ENCODE measurements at regions not wholly inside any gene's neighbourhood (a gene's known extent, or its start where the extent isn't known, plus 50 kb on each side); places are given as distances from the start of the nearest gene placed in this dataset.
"Not testable (repeated sequence)": the region's sequence is repeated elsewhere in the genome, so short reads cannot be mapped to it uniquely, and the experiment has no call there.

- no peak for DNase-seq (ENCODE audit: low spot score)
- Mint-ChIP-seq H3K27ac (ENCODE audit: unreplicated experiment) (no peak overlapping the region), H3K36me3 (ENCODE audit: low read depth) (no peaks in the 10 kb centered on the region), H3K4me1 (ENCODE audit: low read depth) (no peaks in the 10 kb centered on the region), H3K4me3 (ENCODE audit: unreplicated experiment) (no peak overlapping the region), H3K27me3 (ENCODE audit: low read depth) (no peaks in the 10 kb centered on the region), H3K9me3 (ENCODE audit: low read depth) (peaks cover 9% of the 10 kb centered on the region)
- TF ChIP-seq CTCF (IDR thresholded peaks at IDR 0.05) = no peak
Observed at GRCh38 chr14:105748204-105748578, 221.8 kb downstream of the TMEM121 start.

GRCh38 chr14:105748710-105749109 is 222.3 kb downstream of the TMEM121 start:
- H3K36me3 Mint-ChIP-seq (ENCODE audit: low read depth); H3K27ac Mint-ChIP-seq (ENCODE audit: unreplicated experiment); H3K27me3 Mint-ChIP-seq (ENCODE audit: low read depth); DNase-seq (ENCODE audit: low spot score); H3K4me3 Mint-ChIP-seq (ENCODE audit: unreplicated experiment); H3K4me1 Mint-ChIP-seq (ENCODE audit: low read depth): not testable (repeated sequence)
- peaks cover 12% of the 10 kb centered on the region for H3K9me3 Mint-ChIP-seq (ENCODE audit: low read depth)

- H3K4me3 Mint-ChIP-seq (ENCODE audit: unreplicated experiment); H3K36me3 Mint-ChIP-seq (ENCODE audit: low read depth); H3K27me3 Mint-ChIP-seq (ENCODE audit: low read depth); H3K4me1 Mint-ChIP-seq (ENCODE audit: low read depth); DNase-seq (ENCODE audit: low spot score); H3K27ac Mint-ChIP-seq (ENCODE audit: unreplicated experiment): not testable (repeated sequence)
- peaks cover 22% of the 10 kb centered on the region for H3K9me3 Mint-ChIP-seq (ENCODE audit: low read depth)
Observed at GRCh38 chr14:105749870-105750541, 223.6 kb downstream of the TMEM121 start.

GRCh38 chr14:105751291-105751751 is 224.9 kb downstream of the TMEM121 start:
- DNase-seq (ENCODE audit: low spot score); H3K4me1 Mint-ChIP-seq (ENCODE audit: low read depth); H3K27ac Mint-ChIP-seq (ENCODE audit: unreplicated experiment); H3K4me3 Mint-ChIP-seq (ENCODE audit: unreplicated experiment); H3K27me3 Mint-ChIP-seq (ENCODE audit: low read depth); H3K36me3 Mint-ChIP-seq (ENCODE audit: low read depth): not testable (repeated sequence)
- peaks cover 27% of the 10 kb centered on the region for H3K9me3 Mint-ChIP-seq (ENCODE audit: low read depth)

GRCh38 chr14:105752420-105752819 is 226.0 kb downstream of the TMEM121 start:
- H3K27me3 Mint-ChIP-seq (ENCODE audit: low read depth); H3K36me3 Mint-ChIP-seq (ENCODE audit: low read depth); H3K4me3 Mint-ChIP-seq (ENCODE audit: unreplicated experiment); H3K4me1 Mint-ChIP-seq (ENCODE audit: low read depth); DNase-seq (ENCODE audit: low spot score); H3K27ac Mint-ChIP-seq (ENCODE audit: unreplicated experiment): not testable (repeated sequence)
- H3K9me3 Mint-ChIP-seq (ENCODE audit: low read depth) = peaks cover 33% of the 10 kb centered on the region

GRCh38 chr14:105760691-105761344 is 234.4 kb downstream of the TMEM121 start:
- H3K27ac Mint-ChIP-seq (ENCODE audit: unreplicated experiment) = no peak overlapping the region
- no peak overlapping the region for H3K4me3 Mint-ChIP-seq (ENCODE audit: unreplicated experiment)
- DNase-seq (ENCODE audit: low spot score) = peak; percentile 88
- no peaks in the 10 kb centered on the region for H3K27me3 Mint-ChIP-seq (ENCODE audit: low read depth)
- peaks cover 3% of the 10 kb centered on the region for H3K36me3 Mint-ChIP-seq (ENCODE audit: low read depth)
- no peak for TF ChIP-seq CTCF (IDR thresholded peaks at IDR 0.05)
- peaks cover 34% of the 10 kb centered on the region for H3K9me3 Mint-ChIP-seq (ENCODE audit: low read depth)
- H3K4me1 Mint-ChIP-seq (ENCODE audit: low read depth) = no peaks in the 10 kb centered on the region

GRCh38 chr14:105761345-105761740 is 235.0 kb downstream of the TMEM121 start:
- H3K9me3 Mint-ChIP-seq (ENCODE audit: low read depth) = peaks cover 34% of the 10 kb centered on the region
- not testable (repeated sequence) for H3K4me3 Mint-ChIP-seq (ENCODE audit: unreplicated experiment); H3K36me3 Mint-ChIP-seq (ENCODE audit: low read depth); H3K27me3 Mint-ChIP-seq (ENCODE audit: low read depth); H3K4me1 Mint-ChIP-seq (ENCODE audit: low read depth); H3K27ac Mint-ChIP-seq (ENCODE audit: unreplicated experiment)
- DNase-seq (ENCODE audit: low spot score) = peak; percentile 79

Data from chondrocyte (in vitro differentiated cells).